CD14-positive monocyte (primary cell): ENCODE measurements at regions not wholly inside any gene's neighbourhood (a gene's known extent, or its start where the extent isn't known, plus 50 kb on each side); places are given as distances from the start of the nearest gene placed in this dataset.

Experiments
- DNase-seq, 3 donors: peaks; one replicate each; pipeline ENCODE4 v3.0.0-alpha.2; 2011 to 2022
- H2AFZ ChIP-seq: 2 replicates; pipeline ENCODE4 v1.6.0; 2012; ENCODE audit warnings: mild to moderate bottlenecking, low read depth, low read length, inconsistent platforms; ENCODE audit not compliant: insufficient read depth, poor library complexity, severe bottlenecking
- H3K27ac ChIP-seq, 2 donors: 1 replicate in 1 of 2; 2 replicates in 1 of 2; pipeline ENCODE4 v1.5.1; 2012 to 2013; ENCODE audit warnings: low read length in 2 of 2, control low read depth in 1 of 2, inconsistent platforms in 1 of 2, low read depth in 1 of 2, mild to moderate bottlenecking in 1 of 2
- H3K27me3 ChIP-seq, 2 donors: one replicate each; pipeline versions ENCODE4 v1.6.0 to v1.6.1; 2011 to 2013; ENCODE audit warnings: low read length in 2 of 2; ENCODE audit not compliant: control insufficient read depth in 2 of 2, insufficient read depth in 2 of 2
- H3K36me3 ChIP-seq, 2 donors: replicated peaks in 1 of 2; 1 replicate in 1 of 2; 2 replicates in 1 of 2; pipeline versions ENCODE4 v1.5.1 to v1.6.1; 2012 to 2013; ENCODE audit warnings: low read length in 2 of 2, control low read depth in 1 of 2, inconsistent platforms in 1 of 2, mild to moderate bottlenecking in 1 of 2; ENCODE audit not compliant: insufficient read depth in 2 of 2, control insufficient read depth in 1 of 2
- H3K4me1 ChIP-seq, 2 donors: 1 replicate in 1 of 2; 2 replicates in 1 of 2; pipeline versions ENCODE4 v1.5.1 to v1.6.1; 2012 to 2013; ENCODE audit warnings: low read length in 2 of 2, control low read depth in 1 of 2, inconsistent platforms in 1 of 2, mild to moderate bottlenecking in 1 of 2, moderate library complexity in 1 of 2; ENCODE audit not compliant: insufficient read depth in 2 of 2, control insufficient read depth in 1 of 2
- H3K4me2 ChIP-seq: replicated peaks from 2 replicates; pipeline ENCODE3; 2012; ENCODE audit warnings: low read length, moderate library complexity, mild to moderate bottlenecking; ENCODE audit not compliant: poor library complexity, severe bottlenecking; ENCODE audit errors: extremely low read depth
- H3K4me3 ChIP-seq, 3 experiments: fragments of 200-600 bp in 1 of 3; sonication (generic) in 1 of 3; replicated peaks in 1 of 3; 1 replicate in 2 of 3; 2 replicates in 1 of 3; pipeline ENCODE4 v1.5.1; 2011 to 2013; ENCODE audit warnings: low read length in 3 of 3, mild to moderate bottlenecking in 3 of 3, control low read depth in 2 of 3, low read depth in 2 of 3, inconsistent platforms in 1 of 3, moderate library complexity in 1 of 3
- H3K79me2 ChIP-seq: 2 replicates; pipeline ENCODE4 v1.6.0; 2012; ENCODE audit warnings: mild to moderate bottlenecking, control low read depth, inconsistent platforms, low read length, moderate library complexity; ENCODE audit not compliant: insufficient read depth
- H3K9ac ChIP-seq: 2 replicates; pipeline ENCODE4 v1.6.0; 2017; ENCODE audit warnings: low read length, mild to moderate bottlenecking; ENCODE audit not compliant: insufficient read depth, poor library complexity, severe bottlenecking
- H3K9me3 ChIP-seq, 2 donors: replicated peaks in 1 of 2; 1 replicate in 1 of 2; 2 replicates in 1 of 2; pipeline versions ENCODE4 v1.5.1 to v1.6.1; 2012 to 2013; ENCODE audit warnings: low read length in 2 of 2, control low read depth in 1 of 2; ENCODE audit not compliant: control insufficient read depth in 1 of 2, insufficient read depth in 1 of 2
- H4K20me1 ChIP-seq: 2 replicates; pipeline ENCODE4 v1.6.0; 2012; ENCODE audit warnings: mild to moderate bottlenecking, low read length, control low read depth, moderate library complexity; ENCODE audit not compliant: insufficient read depth
- H3K27ac Mint-ChIP-seq, 7 donors: one replicate each; pipeline ENCODE4 v1.8.0; 2020; ENCODE audit warnings: mild to moderate bottlenecking in 7 of 7, mixed read lengths in 7 of 7, moderate library complexity in 6 of 7, inconsistent platforms in 2 of 7
- H3K27me3 Mint-ChIP-seq, 3 donors: one replicate each; pipeline ENCODE4 v1.8.0; 2021 to 2022; ENCODE audit warnings: low read depth in 3 of 3, mild to moderate bottlenecking in 3 of 3, mixed read lengths in 3 of 3, moderate library complexity in 3 of 3, inconsistent platforms in 1 of 3
- H3K36me3 Mint-ChIP-seq, 2 donors: one replicate each; pipeline ENCODE4 v1.8.0; 2020; ENCODE audit warnings: mixed read lengths in 2 of 2, inconsistent platforms in 1 of 2, mild to moderate bottlenecking in 1 of 2
- H3K4me1 Mint-ChIP-seq: one replicate; pipeline ENCODE4 v1.8.0; 2020; ENCODE audit warnings: mild to moderate bottlenecking, mixed read lengths
- H3K4me3 Mint-ChIP-seq, 2 donors: one replicate each; pipeline ENCODE4 v1.8.0; 2020; ENCODE audit warnings: mild to moderate bottlenecking in 2 of 2, mixed read lengths in 2 of 2, moderate library complexity in 1 of 2
- H3K9me3 Mint-ChIP-seq, 7 donors: one replicate each; pipeline ENCODE4 v1.8.0; 2020 to 2022; ENCODE audit warnings: mixed read lengths in 7 of 7, mild to moderate bottlenecking in 6 of 7, moderate library complexity in 6 of 7, inconsistent platforms in 2 of 7
- WGBS: methylation state at CpG from one replicate; pipeline ENCODE4 v1.1.5; 2013; ENCODE audit warnings: missing lambda C conversion rate; ENCODE audit not compliant: insufficient coverage; 5-methylcytosine and 5-hydroxymethylcytosine counted together
- intact Hi-C, 2 donors: fragments of 100-400 bp; cut with micrococcal nuclease; formaldehyde crosslinking; loops; one replicate each; pipeline versions ENCODE4 v1.15.0 to v1.15.1; 2023
- TF ChIP-seq, protein P1 (sequence below): fragments of 200-600 bp; IDR thresholded peaks from one replicate; pipeline ENCODE4 v1.8.0; 2022; ENCODE audit warnings: antibody characterized with exemption, mild to moderate bottlenecking

DNA sequence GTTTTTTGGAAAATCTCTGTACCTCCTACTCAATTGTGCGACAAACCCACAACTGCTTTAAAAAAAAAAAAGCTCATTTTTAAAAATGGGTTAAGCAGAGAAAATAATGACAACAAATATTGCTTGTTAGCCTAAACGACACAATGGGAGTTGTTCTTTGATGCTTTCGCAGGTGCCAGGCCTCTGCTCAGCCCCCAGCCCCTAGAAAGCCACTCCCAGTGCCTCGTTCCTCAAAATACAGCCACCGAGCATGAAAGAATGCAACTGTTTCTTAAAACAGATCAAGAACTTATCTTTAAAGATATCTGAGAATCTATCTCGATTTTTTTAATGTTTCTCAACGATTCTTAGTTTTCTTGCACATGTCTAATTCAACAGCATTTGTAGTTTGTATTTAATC, 85.2 kb upstream of the PFKP start:
- Histone ChIP-seq H3K4me1 (peaks cover 29 to 33% of the 10 kb centered on the region in 2 donors), H3K4me2 (no peak overlapping the region), H3K4me3 (no peak overlapping the region), H3K9me3 (no peaks in the 10 kb centered on the region), H3K79me2 (no peaks in the 10 kb centered on the region), H3K27me3 (no peaks in the 10 kb centered on the region), H3K36me3 (no peaks in the 10 kb centered on the region), H2AFZ (no peak overlapping the region), H3K27ac (no peak overlapping the region), H4K20me1 (no peaks in the 10 kb centered on the region), H3K9ac (no peak overlapping the region)
- TF ChIP-seq, protein P1, sequence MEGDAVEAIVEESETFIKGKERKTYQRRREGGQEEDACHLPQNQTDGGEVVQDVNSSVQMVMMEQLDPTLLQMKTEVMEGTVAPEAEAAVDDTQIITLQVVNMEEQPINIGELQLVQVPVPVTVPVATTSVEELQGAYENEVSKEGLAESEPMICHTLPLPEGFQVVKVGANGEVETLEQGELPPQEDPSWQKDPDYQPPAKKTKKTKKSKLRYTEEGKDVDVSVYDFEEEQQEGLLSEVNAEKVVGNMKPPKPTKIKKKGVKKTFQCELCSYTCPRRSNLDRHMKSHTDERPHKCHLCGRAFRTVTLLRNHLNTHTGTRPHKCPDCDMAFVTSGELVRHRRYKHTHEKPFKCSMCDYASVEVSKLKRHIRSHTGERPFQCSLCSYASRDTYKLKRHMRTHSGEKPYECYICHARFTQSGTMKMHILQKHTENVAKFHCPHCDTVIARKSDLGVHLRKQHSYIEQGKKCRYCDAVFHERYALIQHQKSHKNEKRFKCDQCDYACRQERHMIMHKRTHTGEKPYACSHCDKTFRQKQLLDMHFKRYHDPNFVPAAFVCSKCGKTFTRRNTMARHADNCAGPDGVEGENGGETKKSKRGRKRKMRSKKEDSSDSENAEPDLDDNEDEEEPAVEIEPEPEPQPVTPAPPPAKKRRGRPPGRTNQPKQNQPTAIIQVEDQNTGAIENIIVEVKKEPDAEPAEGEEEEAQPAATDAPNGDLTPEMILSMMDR: no peak
- Mint-ChIP-seq H3K9me3 (peaks cover 0 to 3% (median under 1%) of the 10 kb centered on the region in 7 donors), H3K4me1 (peaks cover 28% of the 10 kb centered on the region), H3K27me3 (peaks cover 0 to 1% (median 0%) of the 10 kb centered on the region in 3 donors), H3K36me3 (no peaks in the 10 kb centered on the region), H3K4me3 (no peak overlapping the region), H3K27ac (no peak overlapping the region)
- no peak for DNase-seq
- 37% methylated on average over 2 of the region's 7 CpGs for WGBS
- intact Hi-C loops: no loop called here

DNA sequence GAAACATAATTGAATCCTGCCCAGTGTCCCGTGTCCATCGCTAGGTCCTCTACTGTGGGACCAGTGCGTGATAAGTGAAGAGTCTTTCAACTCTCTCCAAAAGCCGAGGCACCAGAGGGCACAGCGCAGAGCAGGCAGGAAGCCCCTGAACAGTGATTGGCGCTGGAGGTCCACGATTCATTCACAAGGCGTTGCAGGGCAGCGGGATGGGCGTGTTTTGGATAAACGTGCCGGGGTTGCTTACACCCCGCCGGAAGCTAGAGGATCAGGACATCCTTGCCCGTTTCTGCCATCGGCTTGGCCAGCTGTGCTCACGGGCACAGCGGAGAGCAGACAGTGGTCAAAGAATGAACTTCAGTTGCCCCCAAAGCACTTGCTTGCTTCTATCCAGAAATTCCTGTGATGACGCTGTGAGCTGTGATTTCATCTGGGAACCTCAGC, 86.0 kb upstream of the PFKP start:
- Mint-ChIP-seq H3K36me3 (no peaks in the 10 kb centered on the region), H3K27ac (peak overlapping the region in 1 of 7 donors; percentile 46), H3K4me3 (no peak overlapping the region), H3K27me3 (peaks cover 0 to 1% (median 0%) of the 10 kb centered on the region in 3 donors), H3K9me3 (no peaks in the 10 kb centered on the region), H3K4me1 (peaks cover 22% of the 10 kb centered on the region)
- no peak for DNase-seq
- Histone ChIP-seq H3K27ac (no peak overlapping the region), H3K9ac (no peak overlapping the region), H3K79me2 (no peaks in the 10 kb centered on the region), H4K20me1 (no peaks in the 10 kb centered on the region), H3K4me2 (no peak overlapping the region), H3K4me1 (peaks cover 22 to 26% of the 10 kb centered on the region in 2 donors), H3K36me3 (no peaks in the 10 kb centered on the region), H3K27me3 (no peaks in the 10 kb centered on the region), H2AFZ (no peak overlapping the region), H3K4me3 (no peak overlapping the region), H3K9me3 (no peaks in the 10 kb centered on the region)
- 88% methylated on average over 19 of the region's 19 CpGs for whole genome bisulfite sequencing
- intact Hi-C loops: no loop called here
- TF ChIP-seq, protein P1: no peak
